ENCODE measurements at regions not wholly inside any gene's neighbourhood (a gene's known extent, or its start where the extent isn't known, plus 50 kb on each side); places are given as distances from the start of the nearest gene placed in this dataset.
"Not testable (repeated sequence)": the region's sequence is repeated elsewhere in the genome, so short reads cannot be mapped to it uniquely, and the experiment has no call there.

DNA sequence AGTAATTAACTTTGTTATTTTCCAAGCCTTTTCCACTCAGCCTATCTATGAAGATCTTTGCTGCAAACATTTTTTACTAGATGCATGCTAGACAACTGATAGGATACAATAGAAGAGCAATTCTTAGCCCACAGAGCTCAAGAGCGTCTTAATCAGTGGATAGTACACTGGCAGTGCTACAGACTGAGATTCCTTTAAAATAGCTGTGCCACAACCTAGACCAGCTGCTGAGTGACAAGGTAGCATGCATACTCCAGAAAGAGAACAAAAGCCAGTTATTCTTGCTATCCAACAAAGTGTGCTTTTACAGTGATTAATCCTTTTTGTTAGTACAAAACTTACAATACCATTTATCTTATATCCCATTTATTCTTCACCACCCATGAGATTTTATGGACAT is 507.9 kb upstream of the SYT4 start:
- Histone ChIP-seq H3K4me2 (ENCODE audit: low read depth, low read length, poor library complexity, severe bottlenecking) (no peak overlapping the region), H3F3A (ENCODE audit: insufficient read depth) (no peaks in the 10 kb centered on the region), H3K9me2 (replicated peaks; ENCODE audit: insufficient read depth, low read length) (no peaks in the 10 kb centered on the region), H3K4me3 (ENCODE audit: insufficient read depth, low read length, poor library complexity, severe bottlenecking) (no peak overlapping the region), H4K20me1 (ENCODE audit: low read depth, low read length) (no peaks in the 10 kb centered on the region), H3K9ac (ENCODE audit: low read length) (no peak overlapping the region), H2AFZ (ENCODE audit: low read depth, low read length, severe bottlenecking) (no peak overlapping the region), H3K27ac (ENCODE audit: low read depth, low read length) (no peak overlapping the region), H3K79me2 (ENCODE audit: insufficient read depth, low read length) (no peaks in the 10 kb centered on the region), H3K9me3 (ENCODE audit: insufficient read depth, low read length) (no peaks in the 10 kb centered on the region), H3K27me3 (ENCODE audit: low read length) (no peaks in the 10 kb centered on the region), H3K36me3 (ENCODE audit: low read length) (no peaks in the 10 kb centered on the region)
- TF ChIP-seq, protein P1, sequence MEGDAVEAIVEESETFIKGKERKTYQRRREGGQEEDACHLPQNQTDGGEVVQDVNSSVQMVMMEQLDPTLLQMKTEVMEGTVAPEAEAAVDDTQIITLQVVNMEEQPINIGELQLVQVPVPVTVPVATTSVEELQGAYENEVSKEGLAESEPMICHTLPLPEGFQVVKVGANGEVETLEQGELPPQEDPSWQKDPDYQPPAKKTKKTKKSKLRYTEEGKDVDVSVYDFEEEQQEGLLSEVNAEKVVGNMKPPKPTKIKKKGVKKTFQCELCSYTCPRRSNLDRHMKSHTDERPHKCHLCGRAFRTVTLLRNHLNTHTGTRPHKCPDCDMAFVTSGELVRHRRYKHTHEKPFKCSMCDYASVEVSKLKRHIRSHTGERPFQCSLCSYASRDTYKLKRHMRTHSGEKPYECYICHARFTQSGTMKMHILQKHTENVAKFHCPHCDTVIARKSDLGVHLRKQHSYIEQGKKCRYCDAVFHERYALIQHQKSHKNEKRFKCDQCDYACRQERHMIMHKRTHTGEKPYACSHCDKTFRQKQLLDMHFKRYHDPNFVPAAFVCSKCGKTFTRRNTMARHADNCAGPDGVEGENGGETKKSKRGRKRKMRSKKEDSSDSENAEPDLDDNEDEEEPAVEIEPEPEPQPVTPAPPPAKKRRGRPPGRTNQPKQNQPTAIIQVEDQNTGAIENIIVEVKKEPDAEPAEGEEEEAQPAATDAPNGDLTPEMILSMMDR (IDR thresholded peaks at IDR 0.05; ENCODE audit: insufficient read depth, low read length, poor library complexity, severe bottlenecking) = no peak
- TF ChIP-seq EZH2phosphoT487 (conservative IDR thresholded peaks at IDR 0.05; ENCODE audit: low read length) = no peak

DNA sequence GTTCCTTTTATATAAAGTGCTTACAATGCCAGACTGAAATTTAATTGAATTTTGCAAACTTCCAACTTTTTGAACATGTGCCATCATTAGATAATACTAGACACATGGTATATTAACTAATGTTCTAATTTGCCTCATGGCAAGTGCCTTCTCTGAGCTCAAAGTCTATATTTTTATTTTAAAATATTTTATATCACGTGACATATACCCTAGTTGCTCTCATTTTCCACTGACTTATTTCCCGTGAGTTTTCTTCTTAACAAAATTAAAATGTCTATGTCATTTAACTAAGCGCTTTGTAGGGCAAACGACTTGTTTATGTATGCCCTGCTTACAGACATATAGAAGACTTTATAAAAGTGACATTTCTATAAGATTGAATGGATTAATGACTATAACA is 509.6 kb upstream of the SYT4 start:
- Histone ChIP-seq H4K20me1 (ENCODE audit: low read depth, low read length) (no peaks in the 10 kb centered on the region), H3K27ac (ENCODE audit: low read depth, low read length) (no peak overlapping the region), H2AFZ (ENCODE audit: low read depth, low read length, severe bottlenecking) (no peak overlapping the region), H3K9me2 (replicated peaks; ENCODE audit: insufficient read depth, low read length) (no peaks in the 10 kb centered on the region), H3F3A (ENCODE audit: insufficient read depth) (no peaks in the 10 kb centered on the region), H3K9me3 (ENCODE audit: insufficient read depth, low read length) (no peaks in the 10 kb centered on the region), H3K36me3 (ENCODE audit: low read length) (no peaks in the 10 kb centered on the region), H3K4me2 (ENCODE audit: low read depth, low read length, poor library complexity, severe bottlenecking) (no peak overlapping the region), H3K9ac (ENCODE audit: low read length) (no peak overlapping the region), H3K79me2 (ENCODE audit: insufficient read depth, low read length) (no peaks in the 10 kb centered on the region), H3K27me3 (ENCODE audit: low read length) (no peaks in the 10 kb centered on the region), H3K4me3 (ENCODE audit: insufficient read depth, low read length, poor library complexity, severe bottlenecking) (no peak overlapping the region)
- TF ChIP-seq EZH2phosphoT487 (conservative IDR thresholded peaks at IDR 0.05; ENCODE audit: low read length) = no peak
- TF ChIP-seq, protein P1 (IDR thresholded peaks at IDR 0.05; ENCODE audit: insufficient read depth, low read length, poor library complexity, severe bottlenecking) = no peak

DNA sequence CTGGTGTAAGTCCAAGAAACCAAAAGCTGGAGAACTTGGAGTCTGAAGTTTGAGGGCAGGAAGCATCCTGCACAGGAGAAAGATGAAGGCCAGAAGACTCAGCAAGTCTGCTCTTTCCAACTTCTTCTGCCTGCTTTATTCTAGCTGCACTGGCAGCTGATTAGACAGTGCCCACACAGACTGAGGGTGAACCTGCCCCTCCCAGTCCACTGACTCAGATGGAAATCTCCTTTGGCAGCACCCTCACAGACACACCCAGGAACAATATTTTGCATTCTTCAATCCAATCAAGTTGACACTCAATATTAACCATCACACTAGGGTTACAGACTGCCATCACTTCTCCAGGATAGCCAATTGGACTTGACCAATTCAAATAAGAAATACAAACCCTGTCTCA is 510.4 kb upstream of the SYT4 start:
- H3K36me3 ChIP-seq (ENCODE audit: low read length); H3K79me2 ChIP-seq (ENCODE audit: insufficient read depth, low read length); H4K20me1 ChIP-seq (ENCODE audit: low read depth, low read length); H3K4me2 ChIP-seq (ENCODE audit: low read depth, low read length, poor library complexity, severe bottlenecking); H3K27ac ChIP-seq (ENCODE audit: low read depth, low read length); H3K4me3 ChIP-seq (ENCODE audit: insufficient read depth, low read length, poor library complexity, severe bottlenecking); H3K9ac ChIP-seq (ENCODE audit: low read length); H3F3A ChIP-seq (ENCODE audit: insufficient read depth); H2AFZ ChIP-seq (ENCODE audit: low read depth, low read length, severe bottlenecking); H3K27me3 ChIP-seq (ENCODE audit: low read length); H3K9me3 ChIP-seq (ENCODE audit: insufficient read depth, low read length); H3K9me2 ChIP-seq (replicated peaks; ENCODE audit: insufficient read depth, low read length): not testable (repeated sequence)

DNA sequence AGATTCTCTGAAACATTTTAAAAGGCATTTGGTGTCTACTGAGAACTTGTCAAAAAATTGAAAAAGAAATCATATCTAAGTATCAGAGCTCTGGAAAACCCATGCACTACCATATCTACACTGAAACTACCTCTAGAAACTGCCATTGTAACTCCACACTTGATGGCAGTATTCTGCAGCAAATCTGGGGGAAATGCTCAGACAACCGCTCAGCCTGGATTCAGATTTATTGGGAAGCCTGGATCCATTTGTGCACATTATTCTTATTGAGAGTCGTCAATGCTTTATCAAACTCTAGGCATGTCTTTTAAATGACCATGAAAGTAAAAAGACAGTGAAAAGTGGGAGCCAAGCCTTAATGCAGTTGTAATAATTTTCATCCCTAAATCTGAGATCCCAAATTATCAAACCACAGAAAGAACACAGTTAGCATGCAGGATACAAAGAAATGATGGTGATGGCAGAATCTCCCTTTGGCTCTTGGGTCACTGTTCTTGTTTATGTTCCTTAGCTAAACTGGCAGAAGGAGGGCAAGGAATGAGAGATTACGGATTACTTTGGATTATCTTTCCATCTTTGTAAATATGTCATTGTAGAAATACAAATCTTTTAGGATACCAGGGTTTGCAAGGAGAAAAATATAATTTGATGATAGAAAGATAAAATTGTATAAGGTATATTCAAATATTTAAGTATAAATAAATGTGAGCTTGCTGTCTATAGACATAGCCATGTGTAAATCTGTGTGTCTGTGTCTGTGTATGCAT is 512.1 kb upstream of the SYT4 start:
- TF ChIP-seq, protein P1 (IDR thresholded peaks at IDR 0.05; ENCODE audit: insufficient read depth, low read length, poor library complexity, severe bottlenecking) = no peak
- no peak for TF ChIP-seq EZH2phosphoT487 (conservative IDR thresholded peaks at IDR 0.05; ENCODE audit: low read length)
- Histone ChIP-seq H3K9ac (ENCODE audit: low read length) (no peak overlapping the region), H2AFZ (ENCODE audit: low read depth, low read length, severe bottlenecking) (no peak overlapping the region)

More for the DNA sequence above, 512.1 kb upstream of the SYT4 start:
- Histone ChIP-seq H3F3A (ENCODE audit: insufficient read depth) (no peaks in the 10 kb centered on the region), H3K27me3 (ENCODE audit: low read length) (no peaks in the 10 kb centered on the region), H4K20me1 (ENCODE audit: low read depth, low read length) (no peaks in the 10 kb centered on the region), H3K4me2 (ENCODE audit: low read depth, low read length, poor library complexity, severe bottlenecking) (no peak overlapping the region), H3K79me2 (ENCODE audit: insufficient read depth, low read length) (no peaks in the 10 kb centered on the region), H3K4me3 (ENCODE audit: insufficient read depth, low read length, poor library complexity, severe bottlenecking) (no peak overlapping the region), H3K9me3 (ENCODE audit: insufficient read depth, low read length) (no peaks in the 10 kb centered on the region), H3K36me3 (ENCODE audit: low read length) (no peaks in the 10 kb centered on the region), H3K9me2 (replicated peaks; ENCODE audit: insufficient read depth, low read length) (no peaks in the 10 kb centered on the region), H3K27ac (ENCODE audit: low read depth, low read length) (no peak overlapping the region)

All from SU-DHL-6 (cell line).